C4-2B (cell line): ENCODE measurements at regions not wholly inside any gene's neighbourhood (a gene's known extent, or its start where the extent isn't known, plus 50 kb on each side); places are given as distances from the start of the nearest gene placed in this dataset.

Experiments used
- CTCF ChIP-seq: fragments of 450-650 bp; conservative IDR thresholded peaks from 2 replicates; pipeline ENCODE4 v1.5.1; 2017; ENCODE audit warnings: mild to moderate bottlenecking
- ZFX ChIP-seq: fragments of 450-650 bp; IDR thresholded peaks from 2 replicates; pipeline ENCODE4 v1.6.1; 2017

GRCh38 chr4:37023504-37023903 is 221.0 kb upstream of the NWD2 start:
- no peak for TF ChIP-seq CTCF
- no peak for TF ChIP-seq ZFX
